ENCODE measurements at regions not wholly inside any gene's neighbourhood (a gene's known extent, or its start where the extent isn't known, plus 50 kb on each side); places are given as distances from the start of the nearest gene placed in this dataset.

DNA sequence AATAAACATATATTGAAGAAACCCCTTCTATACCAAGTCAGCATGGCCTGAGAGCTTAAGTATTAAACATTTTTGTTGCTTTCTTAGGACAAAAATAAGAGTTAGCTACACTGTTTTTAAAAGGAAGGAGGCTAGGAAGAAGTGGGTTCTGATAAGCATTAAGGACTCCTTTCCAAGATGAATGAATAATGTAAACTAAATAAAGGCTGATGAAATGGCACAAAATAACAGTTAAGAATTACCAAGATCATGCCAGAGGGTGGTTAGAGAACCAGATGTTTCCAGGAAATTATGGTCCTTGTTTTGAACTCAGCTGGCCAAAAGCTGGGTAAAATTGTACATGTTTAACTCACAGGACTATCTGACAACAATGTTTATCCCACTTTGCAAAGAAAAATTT is 114.1 kb upstream of the ETS2 start:
- Histone ChIP-seq H3K4me1 (ENCODE audit: insufficient read depth, poor library complexity, severe bottlenecking) (no peaks in the 10 kb centered on the region), H3K27ac (ENCODE audit: poor library complexity, severe bottlenecking) (no peak overlapping the region), H3K9me3 (ENCODE audit: severe bottlenecking) (no peaks in the 10 kb centered on the region), H3K4me3 (ENCODE audit: severe bottlenecking) (no peak overlapping the region), H3K27me3 (ENCODE audit: insufficient read depth, poor library complexity, severe bottlenecking) (no peaks in the 10 kb centered on the region), H3K36me3 (ENCODE audit: low read depth) (no peaks in the 10 kb centered on the region)
- ATAC-seq (ENCODE audit: low read depth), result no peak
- TF ChIP-seq, protein P1, sequence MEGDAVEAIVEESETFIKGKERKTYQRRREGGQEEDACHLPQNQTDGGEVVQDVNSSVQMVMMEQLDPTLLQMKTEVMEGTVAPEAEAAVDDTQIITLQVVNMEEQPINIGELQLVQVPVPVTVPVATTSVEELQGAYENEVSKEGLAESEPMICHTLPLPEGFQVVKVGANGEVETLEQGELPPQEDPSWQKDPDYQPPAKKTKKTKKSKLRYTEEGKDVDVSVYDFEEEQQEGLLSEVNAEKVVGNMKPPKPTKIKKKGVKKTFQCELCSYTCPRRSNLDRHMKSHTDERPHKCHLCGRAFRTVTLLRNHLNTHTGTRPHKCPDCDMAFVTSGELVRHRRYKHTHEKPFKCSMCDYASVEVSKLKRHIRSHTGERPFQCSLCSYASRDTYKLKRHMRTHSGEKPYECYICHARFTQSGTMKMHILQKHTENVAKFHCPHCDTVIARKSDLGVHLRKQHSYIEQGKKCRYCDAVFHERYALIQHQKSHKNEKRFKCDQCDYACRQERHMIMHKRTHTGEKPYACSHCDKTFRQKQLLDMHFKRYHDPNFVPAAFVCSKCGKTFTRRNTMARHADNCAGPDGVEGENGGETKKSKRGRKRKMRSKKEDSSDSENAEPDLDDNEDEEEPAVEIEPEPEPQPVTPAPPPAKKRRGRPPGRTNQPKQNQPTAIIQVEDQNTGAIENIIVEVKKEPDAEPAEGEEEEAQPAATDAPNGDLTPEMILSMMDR (IDR thresholded peaks at IDR 0.05; ENCODE audit: poor library complexity, severe bottlenecking), result no peak
- DNase-seq (ENCODE audit: low spot score), result no peak

DNA sequence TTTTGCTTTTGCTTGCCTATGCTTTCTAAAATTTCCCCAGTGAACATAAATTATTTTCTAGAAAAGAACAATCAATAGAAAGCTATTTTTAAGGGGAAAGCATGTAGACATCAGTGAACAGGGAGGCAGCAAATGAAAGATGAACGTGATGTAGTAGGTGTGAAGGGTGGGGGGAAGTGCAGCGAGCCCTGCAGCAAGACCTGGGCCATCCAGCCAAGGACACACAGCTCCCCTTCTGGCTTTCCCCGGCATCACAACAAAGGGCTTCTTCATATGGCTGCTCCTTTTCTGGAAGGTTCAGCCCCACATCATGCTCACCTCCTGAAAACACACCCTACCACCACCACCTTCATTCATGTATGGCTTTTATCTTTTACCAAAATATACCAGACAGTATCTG is 109.2 kb upstream of the ETS2 start:
- DNase-seq (ENCODE audit: low spot score), result no peak
- TF ChIP-seq, protein P1 (IDR thresholded peaks at IDR 0.05; ENCODE audit: poor library complexity, severe bottlenecking), result no peak

DNA sequence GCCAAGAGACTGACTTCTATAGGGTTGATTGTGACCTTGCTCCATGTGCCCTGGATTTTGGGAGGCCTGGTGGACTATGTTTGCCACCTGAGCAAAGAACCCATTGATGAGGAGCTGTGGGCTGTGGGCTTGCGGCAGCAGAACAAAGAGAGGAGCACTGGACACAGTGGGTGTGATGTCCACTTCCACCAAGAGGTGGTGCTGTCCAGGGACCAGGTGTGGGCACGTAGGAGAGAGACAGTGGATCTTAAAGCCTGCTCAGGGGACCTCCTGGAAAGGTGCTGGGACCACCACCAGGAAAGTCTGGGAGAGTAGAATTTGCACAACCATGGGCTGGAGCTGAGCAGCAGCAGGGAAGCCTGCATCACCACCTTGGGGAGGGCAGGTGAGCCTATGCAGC is 106.7 kb upstream of the ETS2 start:
- no peaks in the 10 kb centered on the region for H3K9me3 ChIP-seq (ENCODE audit: severe bottlenecking)
- no peaks in the 10 kb centered on the region for H3K27me3 ChIP-seq (ENCODE audit: insufficient read depth, poor library complexity, severe bottlenecking)
- H3K27ac ChIP-seq (ENCODE audit: poor library complexity, severe bottlenecking), result no peak overlapping the region
- TF ChIP-seq, protein P1 (IDR thresholded peaks at IDR 0.05; ENCODE audit: poor library complexity, severe bottlenecking), result no peak
- H3K36me3 ChIP-seq (ENCODE audit: low read depth), result no peaks in the 10 kb centered on the region
- no peak for DNase-seq (ENCODE audit: low spot score)
- no peak for ATAC-seq (ENCODE audit: low read depth)
- no peak overlapping the region for H3K4me3 ChIP-seq (ENCODE audit: severe bottlenecking)
- no peaks in the 10 kb centered on the region for H3K4me1 ChIP-seq (ENCODE audit: insufficient read depth, poor library complexity, severe bottlenecking)

More for the DNA sequence above, 109.2 kb upstream of the ETS2 start:
- no peaks in the 10 kb centered on the region for H3K27me3 ChIP-seq (ENCODE audit: insufficient read depth, poor library complexity, severe bottlenecking)
- H3K36me3 ChIP-seq (ENCODE audit: low read depth), result no peaks in the 10 kb centered on the region
- H3K9me3 ChIP-seq (ENCODE audit: severe bottlenecking), result no peaks in the 10 kb centered on the region
- ATAC-seq (ENCODE audit: low read depth), result no peak
- no peaks in the 10 kb centered on the region for H3K4me1 ChIP-seq (ENCODE audit: insufficient read depth, poor library complexity, severe bottlenecking)
- no peak overlapping the region for H3K27ac ChIP-seq (ENCODE audit: poor library complexity, severe bottlenecking)
- no peak overlapping the region for H3K4me3 ChIP-seq (ENCODE audit: severe bottlenecking)

DNA sequence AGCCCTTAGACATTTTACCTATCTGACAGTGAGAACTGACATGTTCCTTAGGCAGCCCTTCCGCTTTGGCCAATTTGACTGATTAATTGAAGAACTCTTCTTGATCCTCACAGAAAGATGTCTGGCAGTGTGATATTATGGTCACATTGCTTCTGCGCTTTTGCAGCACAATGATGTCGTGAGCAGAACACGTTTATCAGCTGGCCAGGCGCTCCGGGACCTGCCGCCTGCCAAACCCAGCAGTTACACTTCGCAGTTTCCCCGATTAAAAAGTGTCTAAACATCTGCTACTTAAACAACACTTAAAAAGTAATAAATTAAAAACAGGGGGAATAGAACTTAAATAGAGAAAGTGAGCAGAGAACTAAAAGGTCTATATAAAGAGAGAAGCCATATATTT is 103.5 kb upstream of the ETS2 start:
- TF ChIP-seq, protein P1 (IDR thresholded peaks at IDR 0.05; ENCODE audit: poor library complexity, severe bottlenecking), result no peak
- Histone ChIP-seq H3K36me3 (ENCODE audit: low read depth) (no peaks in the 10 kb centered on the region), H3K27me3 (ENCODE audit: insufficient read depth, poor library complexity, severe bottlenecking) (no peaks in the 10 kb centered on the region), H3K27ac (ENCODE audit: poor library complexity, severe bottlenecking) (no peak overlapping the region), H3K4me3 (ENCODE audit: severe bottlenecking) (no peak overlapping the region), H3K4me1 (ENCODE audit: insufficient read depth, poor library complexity, severe bottlenecking) (no peaks in the 10 kb centered on the region), H3K9me3 (ENCODE audit: severe bottlenecking) (no peaks in the 10 kb centered on the region)
- no peak for ATAC-seq (ENCODE audit: low read depth)
- no peak for DNase-seq (ENCODE audit: low spot score)

DNA sequence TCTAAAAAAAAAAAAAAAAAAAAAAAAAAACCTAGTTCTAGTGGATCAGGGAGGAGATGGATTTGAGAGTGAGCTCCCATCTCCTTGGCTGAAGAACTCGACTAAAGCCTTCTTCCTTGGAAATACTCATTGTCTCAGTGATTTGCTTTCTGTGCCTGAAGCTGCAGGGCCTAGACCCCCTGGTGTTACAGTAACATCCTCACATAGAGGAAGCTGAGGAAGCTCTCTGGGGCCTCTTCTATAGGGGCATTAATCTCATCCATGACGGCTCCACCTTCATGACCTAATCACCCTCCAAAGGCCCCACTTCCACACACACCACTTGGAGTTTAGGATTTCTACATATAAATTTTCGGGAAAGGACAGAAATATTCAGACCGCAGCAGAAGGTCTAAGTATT is 95.9 kb upstream of the ETS2 start:
- TF ChIP-seq, protein P1 (IDR thresholded peaks at IDR 0.05; ENCODE audit: poor library complexity, severe bottlenecking), result no peak
- DNase-seq (ENCODE audit: low spot score) (no peak), ATAC-seq (ENCODE audit: low read depth) (no peak)
- no peak overlapping the region for H3K27ac ChIP-seq (ENCODE audit: poor library complexity, severe bottlenecking)
- H3K4me3 ChIP-seq (ENCODE audit: severe bottlenecking), result no peak overlapping the region
- H3K9me3 ChIP-seq (ENCODE audit: severe bottlenecking), result no peaks in the 10 kb centered on the region
- no peaks in the 10 kb centered on the region for H3K4me1 ChIP-seq (ENCODE audit: insufficient read depth, poor library complexity, severe bottlenecking)
- no peaks in the 10 kb centered on the region for H3K27me3 ChIP-seq (ENCODE audit: insufficient read depth, poor library complexity, severe bottlenecking)
- H3K36me3 ChIP-seq (ENCODE audit: low read depth), result no peaks in the 10 kb centered on the region
